Neural cell (in vitro differentiated cells): ENCODE measurements at regions not wholly inside any gene's neighbourhood (a gene's known extent, or its start where the extent isn't known, plus 50 kb on each side); places are given as distances from the start of the nearest gene placed in this dataset.

Source experiments
- CTCF ChIP-seq: fragments of 450-650 bp; IDR thresholded peaks from 2 replicates; pipeline ENCODE4 v1.5.1; 2014; ENCODE audit warnings: antibody characterized with exemption, mild to moderate bottlenecking, moderate library complexity; ENCODE audit not compliant: poor library complexity, severe bottlenecking
- EZH2 ChIP-seq: fragments of 200-600, 300-800 bp; shearing (Covaris generic), sonication (generic); IDR thresholded peaks from 2 replicates; pipeline ENCODE4 v1.6.1; 2014; ENCODE audit warnings: antibody characterized with exemption, low read length, borderline replicate concordance, mild to moderate bottlenecking; ENCODE audit not compliant: insufficient read depth, poor library complexity, severe bottlenecking
- MXI1 ChIP-seq: fragments of 450-650 bp; conservative IDR thresholded peaks from 2 replicates; pipeline ENCODE4 v1.6.1; 2014; ENCODE audit warnings: antibody characterized with exemption, mild to moderate bottlenecking; ENCODE audit not compliant: poor library complexity, severe bottlenecking
- POLR2AphosphoS5 ChIP-seq: IDR thresholded peaks from 2 replicates; pipeline ENCODE4 v1.6.1; 2012
- RAD21 ChIP-seq: fragments of 450-650 bp; conservative IDR thresholded peaks from 2 replicates; pipeline ENCODE4 v1.6.1; 2014; ENCODE audit warnings: antibody characterized with exemption, mild to moderate bottlenecking, moderate library complexity
- REST ChIP-seq: IDR thresholded peaks from 2 replicates; pipeline ENCODE4 v1.6.1; 2012; ENCODE audit warnings: borderline replicate concordance
- TAF1 ChIP-seq: IDR thresholded peaks from 2 replicates; pipeline ENCODE4 v1.6.1; 2012; ENCODE audit warnings: low read depth

- TF ChIP-seq CTCF (no peak), POLR2AphosphoS5 (no peak), REST (no peak), MXI1 (no peak), TAF1 (no peak), RAD21 (no peak), EZH2 (no peak)
Observed at GRCh38 chr12:19575337-19576243, 136.3 kb downstream of the AEBP2 start.
